NCI-H1694 treated with DMSO at 0.1 percent for 48 hours (cell line): ENCODE measurements at regions not wholly inside any gene's neighbourhood (a gene's known extent, or its start where the extent isn't known, plus 50 kb on each side); places are given as distances from the start of the nearest gene placed in this dataset.

ENCODE experiments used
- DNase-seq: peaks from one replicate; lab custom pipeline; 2025; lab: John Stamatoyannopoulos, UW

DNA sequence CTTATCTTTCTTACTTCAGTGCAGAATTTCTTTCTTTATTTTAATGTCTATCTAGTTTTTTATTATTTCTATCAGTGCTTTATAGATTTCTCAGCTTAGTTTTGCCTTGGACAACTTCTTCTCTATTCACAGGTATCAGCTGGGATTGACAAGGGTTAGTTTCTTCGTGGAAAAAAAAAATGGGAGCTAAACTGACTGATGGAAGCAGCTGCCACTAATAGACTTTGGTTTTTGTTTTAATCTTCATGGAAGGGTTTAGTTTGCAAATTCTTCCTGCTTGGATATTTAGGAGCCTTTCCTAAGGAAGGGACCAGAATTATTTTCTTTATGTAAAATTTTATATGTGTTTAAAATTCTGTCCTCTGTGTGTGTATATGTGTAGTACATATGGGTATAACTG is 306.1 kb upstream of the FMN2 start:
- no peak for DNase-seq

DNA sequence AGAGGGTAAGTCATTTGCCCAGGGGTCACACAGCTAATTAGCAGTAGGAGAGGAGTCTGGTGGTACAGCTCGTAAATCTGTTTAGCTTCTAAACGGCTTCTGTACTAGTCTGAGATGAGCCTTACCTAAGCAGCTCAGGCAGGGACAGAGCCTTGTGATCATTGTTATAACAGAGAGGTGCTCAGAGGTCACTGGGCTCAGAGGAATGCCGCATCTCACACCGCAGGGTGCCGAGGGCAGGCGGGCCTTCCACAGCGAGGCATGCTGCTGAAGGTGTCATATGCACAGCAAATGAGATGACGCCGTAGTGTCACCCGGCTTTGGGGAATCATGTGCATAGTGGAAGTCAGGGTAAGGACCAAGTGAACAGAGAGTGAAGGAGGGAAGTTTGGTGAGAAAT is 305.2 kb upstream of the FMN2 start:
- DNase-seq: no peak

DNA sequence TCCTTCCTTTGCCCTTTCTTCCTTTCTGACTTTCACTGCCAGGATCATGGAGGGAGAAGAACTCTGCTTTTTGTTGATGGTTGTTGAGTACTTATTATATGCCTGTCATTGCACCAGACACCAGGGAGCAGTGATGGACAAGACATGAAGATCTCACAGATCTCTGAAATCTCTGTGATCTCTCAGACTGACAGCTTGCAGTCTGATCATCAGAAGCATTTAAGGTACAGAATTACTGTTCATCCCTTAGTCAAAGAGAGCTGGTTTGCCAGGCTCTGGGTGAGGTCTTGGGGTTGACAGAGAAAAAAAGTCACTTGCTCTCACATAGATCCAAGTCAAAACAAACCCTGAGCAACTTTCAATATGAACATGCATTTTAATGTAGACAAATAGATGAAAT is 299.5 kb upstream of the FMN2 start:
- DNase-seq: no peak

DNA sequence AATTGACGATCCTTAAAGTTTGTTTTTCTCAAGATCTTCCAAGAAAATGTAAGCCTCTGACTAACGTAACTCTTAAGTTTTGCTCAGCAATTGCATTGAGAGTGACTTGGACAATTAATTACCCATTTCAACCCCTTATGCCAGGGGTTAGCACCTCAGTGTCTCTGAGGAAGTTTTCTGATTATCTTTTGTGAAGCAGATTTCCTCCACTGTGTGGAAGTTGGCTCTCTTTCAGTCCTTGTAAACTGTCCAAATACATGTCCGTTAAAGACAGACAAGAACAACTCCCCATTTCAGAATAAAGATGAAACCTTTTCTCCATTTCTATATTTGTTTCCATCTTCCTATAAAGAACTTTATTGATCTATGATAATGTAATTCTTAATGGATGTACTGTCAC is 296.4 kb upstream of the FMN2 start:
- no peak for DNase-seq

DNA sequence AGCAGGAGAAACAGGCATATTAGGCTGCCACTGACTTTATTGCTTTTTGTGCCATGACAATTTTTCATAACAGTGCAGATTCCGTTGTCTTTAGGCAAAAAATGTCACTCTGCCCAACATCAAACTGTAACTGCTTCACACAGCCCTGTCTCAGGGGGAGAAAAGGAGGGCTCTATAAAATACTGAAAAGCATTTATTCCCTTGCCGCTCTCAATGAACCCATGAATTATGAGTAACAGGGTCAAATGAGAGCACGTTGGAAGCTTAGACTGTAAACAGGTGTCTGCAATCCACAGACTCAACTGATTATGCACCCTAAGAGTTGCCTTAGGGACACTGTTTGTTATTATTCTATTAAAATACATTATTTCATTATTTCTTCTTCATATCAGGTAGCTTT is 292.1 kb upstream of the FMN2 start:
- DNase-seq: no peak

DNA sequence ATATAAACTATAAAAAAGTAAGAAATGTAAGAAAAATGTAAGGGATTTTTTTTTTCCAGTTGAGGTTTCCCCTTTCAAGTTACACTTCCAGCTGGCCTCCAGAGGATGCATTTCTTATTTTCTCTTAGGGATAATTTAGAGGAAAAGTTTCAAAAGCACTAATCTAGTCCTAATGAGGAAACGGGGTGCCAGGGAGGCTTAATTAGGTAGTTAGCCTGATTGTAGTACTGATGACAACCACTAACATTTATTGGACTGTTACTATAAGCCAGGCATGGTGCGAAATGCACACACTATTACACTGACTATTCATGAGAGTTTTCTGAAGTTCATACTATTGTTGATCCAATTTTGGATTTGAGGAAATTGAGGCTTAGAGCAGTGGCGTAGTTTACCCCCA is 290.8 kb upstream of the FMN2 start:
- no peak for DNase-seq

DNA sequence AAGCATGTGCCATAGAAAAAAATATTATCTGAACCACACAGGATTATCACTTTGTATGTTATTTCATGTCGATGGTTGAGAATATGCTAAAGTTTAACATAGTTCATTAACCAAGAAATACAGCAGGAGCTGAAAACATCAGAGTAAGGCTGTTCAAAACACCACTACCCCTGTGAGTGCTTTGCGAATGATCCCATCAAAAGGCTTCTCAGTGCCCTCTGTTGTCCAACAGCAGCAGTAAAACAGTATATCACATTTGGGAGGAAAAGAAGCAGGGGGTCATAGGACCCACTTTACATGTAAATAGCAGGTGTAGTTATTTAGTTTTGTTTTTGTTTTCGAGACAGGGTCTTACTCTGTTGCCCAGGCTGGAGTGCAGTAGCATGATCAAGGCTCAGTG is 289.4 kb upstream of the FMN2 start:
- no peak for DNase-seq

DNA sequence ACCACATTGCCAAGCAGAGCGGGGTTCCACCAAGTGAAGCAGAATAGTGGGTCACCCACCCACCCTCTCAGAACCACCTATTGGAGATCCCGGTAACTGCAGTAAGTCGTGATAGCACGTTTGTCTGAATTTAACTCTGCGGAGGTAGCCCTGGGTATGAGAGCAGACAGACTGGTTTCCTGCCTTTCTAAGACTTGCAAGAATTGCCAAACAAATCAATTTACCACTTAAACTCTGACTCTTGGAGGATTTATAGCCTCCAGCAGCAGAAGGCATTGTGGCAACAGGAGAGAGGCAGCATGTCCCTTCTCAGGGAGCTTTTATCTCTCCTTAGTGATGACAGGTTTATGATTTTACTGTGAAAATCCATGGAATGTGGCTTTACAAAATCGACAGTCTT is 287.9 kb upstream of the FMN2 start:
- DNase-seq: no peak

DNA sequence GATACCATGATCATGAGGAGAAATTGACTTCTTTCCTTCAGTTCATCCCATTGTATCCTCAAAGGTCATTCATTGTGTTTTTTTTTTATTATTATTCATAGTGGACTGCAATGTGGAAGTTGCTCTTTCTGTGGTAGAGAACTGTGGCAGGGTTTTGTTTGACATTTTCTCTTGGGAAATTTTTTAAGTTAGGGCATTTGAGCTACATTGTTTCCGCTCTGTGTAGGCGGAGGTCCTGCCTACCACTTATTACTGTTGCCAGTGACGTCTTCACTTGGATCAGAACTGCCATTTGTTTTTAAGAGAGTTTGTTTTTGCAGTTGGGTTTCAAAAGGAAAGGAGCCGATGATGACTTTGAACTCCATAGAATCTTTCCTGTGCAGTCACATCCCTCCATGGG is 287.4 kb upstream of the FMN2 start:
- DNase-seq: no peak

DNA sequence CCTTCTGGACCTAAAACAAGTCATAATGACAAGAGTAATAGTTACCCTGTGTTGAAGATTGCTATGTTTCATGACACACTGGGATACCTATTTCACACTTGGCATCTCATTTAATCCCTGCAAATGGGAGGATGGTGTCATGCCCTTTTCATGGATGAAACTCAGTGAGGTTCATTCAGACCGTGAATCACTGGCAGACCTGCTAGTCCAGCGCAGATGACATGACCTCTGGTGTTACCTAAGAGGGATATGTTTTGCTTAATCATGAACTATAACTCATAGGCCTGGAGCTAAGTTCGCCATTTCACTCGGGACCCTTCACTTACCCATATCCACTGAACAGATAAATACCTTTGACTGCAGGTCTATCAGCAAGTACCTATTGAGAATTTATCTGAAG is 286.6 kb upstream of the FMN2 start:
- no peak for DNase-seq

DNA sequence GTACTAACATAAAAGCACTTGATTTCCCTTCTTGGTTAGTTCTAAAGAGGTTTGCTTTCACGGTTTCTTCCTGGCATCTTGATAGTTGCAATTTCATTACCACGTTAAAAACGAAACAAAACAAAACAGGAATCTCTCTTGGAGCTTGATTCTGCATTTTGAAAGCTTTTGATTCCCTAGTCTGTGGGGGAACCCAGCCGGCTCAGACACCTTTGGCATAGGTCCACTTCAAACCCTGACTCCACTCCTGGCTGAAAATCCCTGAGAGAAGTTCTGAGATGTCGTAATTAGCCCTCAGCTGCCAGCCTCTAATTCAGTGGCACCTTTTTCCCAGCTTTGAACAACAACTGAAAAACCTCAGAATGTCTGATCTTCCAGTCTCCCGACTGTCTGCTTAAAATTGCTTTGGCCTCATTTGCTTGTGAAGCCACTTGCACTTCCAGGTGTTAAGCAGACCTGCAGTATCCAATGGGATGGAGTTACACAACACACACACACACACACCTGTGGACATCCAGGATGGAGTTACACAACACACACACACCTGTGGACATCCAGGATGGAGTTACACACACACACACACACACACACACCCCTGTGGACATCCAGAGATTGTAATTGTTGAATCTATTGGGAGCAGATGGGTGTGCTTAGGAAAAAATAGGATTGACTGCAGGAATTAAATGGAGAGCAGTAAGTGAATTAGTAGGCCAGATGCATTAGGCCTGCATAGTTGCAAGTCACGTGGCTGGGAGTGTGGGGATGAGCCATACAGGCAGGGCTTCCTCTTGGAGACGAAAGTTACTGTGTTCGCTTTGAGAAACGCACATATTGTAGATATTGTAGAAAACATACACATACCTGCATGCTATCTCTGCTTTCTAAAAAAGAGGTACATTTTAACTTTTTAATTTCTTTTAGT is 285.6 kb upstream of the FMN2 start:
- no peak for DNase-seq

DNA sequence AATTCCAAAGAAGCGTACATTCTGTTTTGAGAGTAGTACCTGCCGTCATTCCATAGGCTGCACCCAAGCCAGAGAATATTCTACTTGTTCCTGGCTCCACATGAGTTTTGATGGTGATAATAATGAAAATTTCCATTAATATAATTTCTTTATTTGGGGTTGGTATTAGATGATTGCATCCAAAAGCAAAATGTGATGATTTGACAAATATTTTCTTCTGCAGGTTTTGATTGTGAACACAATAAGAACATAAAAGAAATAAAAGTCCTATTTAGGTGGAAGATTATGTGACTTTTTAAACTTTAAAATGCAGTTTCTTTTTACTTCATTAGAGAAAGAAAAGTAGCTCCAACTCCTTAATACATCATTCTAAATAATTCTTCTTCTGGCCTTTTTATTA is 284.8 kb upstream of the FMN2 start:
- DNase-seq: no peak

DNA sequence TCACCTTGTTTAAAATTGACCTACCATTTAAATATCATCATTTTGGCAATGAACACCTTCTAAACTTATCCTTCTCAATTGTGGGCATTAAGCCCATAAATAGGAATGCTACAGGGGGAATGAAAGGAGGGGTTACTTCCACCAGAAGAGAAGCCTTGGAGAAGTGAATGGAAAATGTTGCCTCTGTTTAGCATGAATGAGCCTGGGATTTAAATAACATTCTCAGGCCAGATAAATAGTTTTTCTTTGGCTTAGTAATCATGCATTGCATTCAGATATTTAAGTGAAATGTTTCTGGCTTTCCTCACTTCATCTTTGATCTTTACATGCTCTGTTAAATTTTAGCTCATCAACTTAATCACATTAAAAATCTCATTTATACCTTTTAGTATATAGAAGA is 284.3 kb upstream of the FMN2 start:
- no peak for DNase-seq

DNA sequence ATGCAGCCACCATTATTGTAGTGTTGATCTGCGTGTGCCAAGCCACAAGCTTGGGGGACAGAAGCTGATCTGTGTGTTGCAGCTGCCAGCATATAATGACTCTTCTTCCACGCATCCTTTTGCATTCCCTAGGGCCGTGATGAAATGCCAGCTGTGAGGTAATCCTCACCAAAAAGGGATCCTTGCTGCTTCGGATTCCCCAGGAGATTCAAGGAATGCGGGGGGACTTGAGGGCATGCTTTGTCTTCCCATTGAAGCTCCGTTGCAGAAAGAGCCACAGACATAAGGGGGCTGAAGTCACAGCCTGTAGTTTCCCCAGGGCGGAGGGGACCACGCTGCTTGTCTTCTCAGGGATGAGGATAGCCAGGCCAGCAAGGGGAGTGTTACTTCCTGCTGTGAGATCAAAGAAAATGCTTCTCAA is 281.6 kb upstream of the FMN2 start:
- no peak for DNase-seq

DNA sequence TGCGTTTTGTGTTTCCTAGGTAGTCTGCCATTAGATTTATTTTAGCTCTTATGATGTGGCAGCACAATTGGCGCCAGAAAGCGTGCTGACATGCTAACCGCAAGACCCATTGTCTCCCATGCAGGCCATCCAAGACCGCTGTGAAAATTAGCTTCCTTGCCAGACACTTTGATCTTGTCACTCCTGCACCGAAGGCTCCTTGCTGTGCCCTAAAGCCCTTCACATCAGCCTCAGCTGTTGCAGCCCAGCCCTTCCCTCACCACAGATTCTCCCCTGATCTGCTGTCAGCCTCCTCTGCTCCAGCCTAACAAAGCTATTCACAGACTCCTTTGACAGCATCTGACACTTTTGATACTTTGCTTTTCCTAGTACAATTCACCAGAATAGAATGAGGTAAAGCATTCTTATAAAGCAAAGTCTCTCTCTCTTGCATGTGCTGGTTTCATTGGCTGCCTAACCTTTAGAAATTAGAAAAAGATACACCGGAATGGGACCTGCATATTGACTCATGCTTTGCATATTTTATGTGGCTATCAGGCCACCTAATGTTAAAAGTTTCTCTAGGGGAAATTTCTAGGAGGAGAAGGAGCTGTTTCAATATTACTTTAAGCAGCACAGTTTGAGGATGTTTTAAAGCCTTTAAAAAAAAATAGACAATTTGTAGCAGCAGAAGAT is 280.3 kb upstream of the FMN2 start:
- no peak for DNase-seq

DNA sequence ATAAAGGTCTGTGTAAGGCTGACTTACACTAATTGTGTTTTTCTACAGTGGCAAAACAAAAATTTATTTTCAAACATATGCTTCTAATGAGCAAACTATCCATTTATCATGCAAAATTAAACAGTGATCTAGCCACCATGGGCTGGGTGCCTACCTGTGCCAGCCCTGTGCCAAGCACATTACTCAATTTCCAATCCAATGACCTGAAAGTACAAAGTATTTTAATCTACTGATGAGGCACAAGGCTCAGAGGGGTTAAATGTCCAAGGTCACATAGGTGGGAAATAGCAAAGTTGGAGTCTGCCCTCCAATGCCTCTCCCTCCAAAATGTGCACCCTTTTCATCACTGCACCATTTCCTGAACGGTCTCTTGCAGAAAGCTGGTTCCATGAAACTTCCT is 279.1 kb upstream of the FMN2 start:
- DNase-seq: no peak

DNA sequence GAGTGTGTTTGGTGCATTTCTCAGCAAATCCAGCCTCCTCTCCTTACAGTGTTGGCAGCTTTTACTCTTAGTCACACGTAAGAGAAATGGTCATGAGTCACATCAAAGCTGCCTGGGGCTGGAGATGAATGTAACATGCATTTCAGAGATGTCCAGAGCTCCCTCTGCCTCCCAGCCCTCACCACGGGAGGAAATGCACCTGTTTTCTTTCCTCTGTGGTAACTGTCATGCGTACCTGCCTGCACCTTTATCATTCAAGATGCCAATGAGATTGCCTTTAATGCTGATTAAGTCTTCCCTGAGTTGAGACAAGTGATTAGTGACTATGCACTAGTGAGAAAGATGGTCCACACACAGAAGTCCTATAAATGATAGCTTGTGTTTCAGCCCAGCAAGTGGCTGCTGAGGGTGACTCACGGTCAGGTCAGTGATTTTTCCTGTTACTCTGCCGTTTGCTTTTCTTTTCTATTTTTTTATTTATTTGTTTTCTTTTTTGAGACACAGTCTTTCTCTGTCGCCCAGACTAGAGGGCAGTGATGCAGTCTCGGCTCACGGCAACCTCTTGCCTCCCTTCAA is 277.3 kb upstream of the FMN2 start:
- DNase-seq: no peak

DNA sequence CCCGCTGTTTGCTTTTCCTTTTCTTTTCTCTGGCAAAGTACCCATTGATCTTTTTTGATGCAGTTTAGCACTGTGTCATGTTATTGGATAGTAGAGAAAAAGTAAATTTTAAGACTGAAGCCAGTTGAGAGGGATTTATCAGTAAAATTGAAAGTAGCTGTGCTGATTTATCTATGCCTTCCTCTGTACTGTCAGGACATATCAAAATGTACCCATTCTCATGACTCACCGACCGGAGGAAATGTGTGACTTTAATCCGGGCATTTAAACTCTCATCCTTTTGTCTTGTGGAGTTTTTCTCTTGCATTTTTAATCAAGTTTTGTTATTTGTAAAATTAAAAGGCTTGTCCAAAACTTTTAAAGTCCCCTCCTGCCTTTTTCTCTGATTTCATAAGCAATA is 276.6 kb upstream of the FMN2 start:
- DNase-seq: no peak

DNA sequence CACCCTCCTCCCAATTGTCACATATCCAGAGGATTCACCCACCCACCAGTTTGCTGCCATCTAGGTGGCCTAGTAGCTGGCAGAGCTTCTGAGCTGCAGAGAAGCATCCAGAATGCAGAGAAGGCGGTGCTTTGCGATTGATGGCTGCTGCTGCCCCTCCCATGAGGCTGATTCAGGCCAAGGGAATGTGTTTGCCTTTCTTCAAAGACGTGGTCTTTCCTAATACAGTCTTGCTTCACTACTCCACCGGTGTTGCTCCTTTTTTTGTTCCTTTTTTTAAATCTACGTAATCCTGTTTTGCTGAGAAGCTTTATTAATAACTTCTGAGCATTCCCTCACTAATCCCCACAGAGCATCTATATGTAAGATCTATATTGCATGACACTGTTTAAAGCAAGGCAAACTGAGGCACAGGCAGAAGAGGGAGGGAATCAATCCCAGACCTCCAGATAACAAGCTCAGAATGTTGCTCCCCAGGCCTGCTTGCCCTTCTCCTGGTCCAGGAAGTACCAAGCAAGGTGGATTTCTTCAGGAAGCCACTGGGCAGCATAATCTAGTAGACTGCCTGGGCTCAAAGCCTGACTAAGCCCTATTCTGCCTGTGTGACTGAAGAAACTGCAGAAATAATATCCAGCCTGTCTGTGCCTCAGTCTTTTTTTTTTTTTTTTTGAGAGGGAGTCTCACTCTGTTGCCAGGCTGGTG is 275.5 kb upstream of the FMN2 start:
- no peak for DNase-seq

DNA sequence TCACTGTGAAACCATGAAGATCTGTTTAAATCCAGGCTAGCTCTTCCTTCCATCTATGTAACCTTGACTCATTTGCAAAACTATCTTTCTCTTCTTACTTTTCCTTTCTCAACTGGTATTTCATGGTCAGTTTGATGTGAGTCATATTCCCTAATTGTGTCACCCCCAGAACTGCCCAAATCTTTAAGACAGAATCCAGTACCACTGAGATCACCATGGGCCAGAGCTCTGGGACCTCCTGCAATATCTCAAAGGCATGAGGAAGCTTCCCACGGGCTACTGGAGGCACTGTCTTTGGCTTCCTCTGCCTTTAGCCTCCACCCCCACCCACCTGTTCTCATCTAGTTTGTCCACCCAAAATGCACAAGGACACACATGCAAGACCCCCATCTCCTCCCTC is 274.4 kb upstream of the FMN2 start:
- no peak for DNase-seq

DNA sequence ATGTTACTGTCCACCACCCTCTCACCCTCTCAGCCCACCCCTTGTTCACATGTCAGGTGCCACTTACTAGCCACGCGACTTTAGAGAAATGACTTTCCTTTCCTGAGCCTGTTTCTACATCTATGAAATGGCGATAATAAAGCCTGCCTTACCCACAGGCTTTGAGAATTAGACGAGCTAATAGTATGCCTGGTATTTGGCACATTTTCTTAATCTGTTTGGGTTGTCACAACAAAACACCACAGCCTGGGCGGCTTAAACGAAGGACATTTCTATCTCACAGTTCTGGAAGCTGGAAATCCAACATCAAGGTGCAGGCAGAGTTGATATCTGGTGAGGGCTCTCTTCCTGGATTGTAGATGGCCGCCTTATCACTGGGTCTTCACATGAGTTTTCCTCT is 273.9 kb upstream of the FMN2 start:
- DNase-seq: no peak

DNA sequence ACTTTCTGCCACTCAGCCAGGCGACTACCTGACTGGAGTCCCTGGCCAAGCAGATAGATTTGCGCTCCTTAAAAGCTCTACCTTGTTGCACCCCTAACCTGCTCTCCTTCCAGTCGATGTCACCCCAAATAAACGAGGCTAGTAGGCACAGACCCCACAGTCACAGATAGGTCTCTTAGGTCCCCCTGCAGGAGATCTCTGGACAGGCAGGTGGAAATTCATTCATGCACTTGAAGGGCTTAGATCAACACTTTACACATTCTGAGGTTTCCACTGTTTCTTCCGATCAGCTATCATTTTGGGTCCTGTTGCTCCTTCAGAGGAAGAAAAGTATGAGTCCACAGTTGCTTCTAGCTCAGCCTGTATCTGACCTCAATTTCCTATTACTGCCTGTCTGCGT is 272.6 kb upstream of the FMN2 start:
- no peak for DNase-seq

DNA sequence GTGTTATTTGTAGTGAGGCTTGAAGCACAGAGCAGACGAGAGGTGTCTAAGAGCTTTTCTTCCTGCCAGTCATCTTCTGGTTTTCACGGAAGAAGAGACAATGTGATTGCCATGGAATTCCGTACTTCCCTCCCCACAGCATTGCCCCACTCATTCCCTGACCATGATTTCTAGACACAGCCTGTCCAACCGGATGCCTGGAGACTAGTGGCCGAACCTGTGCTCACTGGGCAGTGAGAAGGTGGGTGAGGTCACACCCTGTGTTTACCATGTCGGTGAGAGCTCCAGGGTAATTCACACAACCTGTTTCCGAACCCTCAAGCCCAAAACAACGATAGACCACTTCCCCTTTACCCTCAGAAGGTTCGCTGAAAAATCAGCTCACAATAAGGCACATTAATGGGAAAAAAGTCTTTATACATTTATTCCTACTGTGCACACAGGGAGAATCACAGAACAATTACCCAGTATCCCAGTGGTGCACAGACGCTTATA is 271.9 kb upstream of the FMN2 start:
- DNase-seq: no peak
